A673 (cell line): ENCODE measurements at regions not wholly inside any gene's neighbourhood (a gene's known extent, or its start where the extent isn't known, plus 50 kb on each side); places are given as distances from the start of the nearest gene placed in this dataset.

Experiments
- EZH2 ChIP-seq: fragments of 200-600 bp; sonication (generic); IDR thresholded peaks from 2 replicates; pipeline ENCODE4 v1.6.1; 2017; ENCODE audit warnings: borderline replicate concordance, low read depth, mild to moderate bottlenecking, mixed read lengths, antibody characterized with exemption, low read length; ENCODE audit not compliant: poor library complexity, severe bottlenecking
- TF ChIP-seq, protein P1 (sequence below): fragments of 300-800, 200-600 bp; sonication (generic); conservative IDR thresholded peaks from 2 replicates; pipeline ENCODE4 v1.5.1; 2017; ENCODE audit warnings: low read depth, mild to moderate bottlenecking, antibody characterized with exemption, low read length, moderate library complexity, mixed read lengths

GRCh38 chrX:17237146-17237545, 137.9 kb upstream of the NHS start:
- TF ChIP-seq, protein P1, sequence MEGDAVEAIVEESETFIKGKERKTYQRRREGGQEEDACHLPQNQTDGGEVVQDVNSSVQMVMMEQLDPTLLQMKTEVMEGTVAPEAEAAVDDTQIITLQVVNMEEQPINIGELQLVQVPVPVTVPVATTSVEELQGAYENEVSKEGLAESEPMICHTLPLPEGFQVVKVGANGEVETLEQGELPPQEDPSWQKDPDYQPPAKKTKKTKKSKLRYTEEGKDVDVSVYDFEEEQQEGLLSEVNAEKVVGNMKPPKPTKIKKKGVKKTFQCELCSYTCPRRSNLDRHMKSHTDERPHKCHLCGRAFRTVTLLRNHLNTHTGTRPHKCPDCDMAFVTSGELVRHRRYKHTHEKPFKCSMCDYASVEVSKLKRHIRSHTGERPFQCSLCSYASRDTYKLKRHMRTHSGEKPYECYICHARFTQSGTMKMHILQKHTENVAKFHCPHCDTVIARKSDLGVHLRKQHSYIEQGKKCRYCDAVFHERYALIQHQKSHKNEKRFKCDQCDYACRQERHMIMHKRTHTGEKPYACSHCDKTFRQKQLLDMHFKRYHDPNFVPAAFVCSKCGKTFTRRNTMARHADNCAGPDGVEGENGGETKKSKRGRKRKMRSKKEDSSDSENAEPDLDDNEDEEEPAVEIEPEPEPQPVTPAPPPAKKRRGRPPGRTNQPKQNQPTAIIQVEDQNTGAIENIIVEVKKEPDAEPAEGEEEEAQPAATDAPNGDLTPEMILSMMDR: no peak
- no peak for TF ChIP-seq EZH2
